ENCODE measurements at regions not wholly inside any gene's neighbourhood (a gene's known extent, or its start where the extent isn't known, plus 50 kb on each side); places are given as distances from the start of the nearest gene placed in this dataset.

DNA sequence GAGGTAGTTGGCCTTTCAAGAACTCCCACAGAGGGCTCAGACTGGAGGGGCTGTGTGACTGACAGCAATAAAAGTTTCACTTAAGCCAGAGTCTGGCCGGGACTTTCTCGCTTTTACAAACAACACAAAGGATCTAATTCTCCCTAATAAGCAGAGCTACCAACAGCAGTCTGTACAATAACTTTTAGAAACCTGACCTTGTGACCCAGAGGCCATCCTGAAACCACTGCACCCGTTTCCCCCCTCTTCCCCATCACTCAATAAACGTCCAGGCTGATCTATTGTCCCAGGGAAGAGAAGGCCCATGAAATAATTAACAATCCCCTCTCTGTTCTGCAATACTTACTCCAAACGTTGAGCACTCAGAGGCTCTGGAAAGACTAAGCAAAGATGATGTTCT lies 442.4 kb downstream of the ZIC3 start:
- TF ChIP-seq RAD21 (IDR thresholded peaks at IDR 0.05; ENCODE audit: insufficient read depth, low read depth, low read length) (no peak), ZNF217 (IDR thresholded peaks at IDR 0.05) (no peak), RFX5 (IDR thresholded peaks at IDR 0.05; ENCODE audit: low read depth, low read length) (no peak), FOXK2 (IDR thresholded peaks at IDR 0.05) (no peak), SIN3A (IDR thresholded peaks at IDR 0.05; ENCODE audit: low read depth, low read length) (no peak), POLR2A (IDR thresholded peaks at IDR 0.05; ENCODE audit: low read depth, low read length) (no peak), POLR2AphosphoS5 (IDR thresholded peaks at IDR 0.05; ENCODE audit: low read length) (no peak), ATF3 (IDR thresholded peaks at IDR 0.05; ENCODE audit: borderline replicate concordance, extremely low read depth, low read depth, low read length) (no peak), CBX5 (IDR thresholded peaks at IDR 0.05; ENCODE audit: low read depth) (no peak), RELA (IDR thresholded peaks at IDR 0.05; ENCODE audit: borderline replicate concordance, partially characterized antibody) (no peak), GATAD2B (conservative IDR thresholded peaks at IDR 0.05; ENCODE audit: low read depth) (no peak), NRF1 (conservative IDR thresholded peaks at IDR 0.05; ENCODE audit: low read depth, low read length) (no peak), YY1 (IDR thresholded peaks at IDR 0.05; ENCODE audit: low read depth, low read length) (no peak), CTCF (IDR thresholded peaks at IDR 0.05 in 2 of 3, conservative IDR thresholded peaks at IDR 0.05 in 1 of 3; ENCODE audit: control insufficient read depth in 2 of 3, extremely low read depth in 1 of 3, insufficient read depth in 1 of 3, low read depth in 3 of 3, low read length in 3 of 3) (no peak)

Measured in GM12878 (cell line).